Esophagus muscularis mucosa (tissue), 4 donors: ENCODE measurements at regions not wholly inside any gene's neighbourhood (a gene's known extent, or its start where the extent isn't known, plus 50 kb on each side); places are given as distances from the start of the nearest gene placed in this dataset.

Experiments
- CTCF ChIP-seq, 3 experiments: fragments of 200-600 bp in 2 of 3; fragments of 450-650 bp in 1 of 3; sonication (generic) in 2 of 3; IDR thresholded peaks; one replicate each; pipeline ENCODE4 v1.5.1; 2017 to 2019; ENCODE audit warnings: antibody characterized with exemption in 3 of 3, mild to moderate bottlenecking in 2 of 3, moderate library complexity in 1 of 3
- EP300 ChIP-seq: sonication (generic); formaldehyde crosslinking; IDR thresholded peaks from one replicate; pipeline ENCODE4 v1.6.1; 2017; ENCODE audit warnings: antibody characterized with exemption
- POLR2A ChIP-seq: fragments of 450-650 bp; IDR thresholded peaks from one replicate; pipeline ENCODE4 v1.6.1; 2017; ENCODE audit warnings: antibody characterized with exemption, moderate library complexity, mild to moderate bottlenecking, low read depth

DNA sequence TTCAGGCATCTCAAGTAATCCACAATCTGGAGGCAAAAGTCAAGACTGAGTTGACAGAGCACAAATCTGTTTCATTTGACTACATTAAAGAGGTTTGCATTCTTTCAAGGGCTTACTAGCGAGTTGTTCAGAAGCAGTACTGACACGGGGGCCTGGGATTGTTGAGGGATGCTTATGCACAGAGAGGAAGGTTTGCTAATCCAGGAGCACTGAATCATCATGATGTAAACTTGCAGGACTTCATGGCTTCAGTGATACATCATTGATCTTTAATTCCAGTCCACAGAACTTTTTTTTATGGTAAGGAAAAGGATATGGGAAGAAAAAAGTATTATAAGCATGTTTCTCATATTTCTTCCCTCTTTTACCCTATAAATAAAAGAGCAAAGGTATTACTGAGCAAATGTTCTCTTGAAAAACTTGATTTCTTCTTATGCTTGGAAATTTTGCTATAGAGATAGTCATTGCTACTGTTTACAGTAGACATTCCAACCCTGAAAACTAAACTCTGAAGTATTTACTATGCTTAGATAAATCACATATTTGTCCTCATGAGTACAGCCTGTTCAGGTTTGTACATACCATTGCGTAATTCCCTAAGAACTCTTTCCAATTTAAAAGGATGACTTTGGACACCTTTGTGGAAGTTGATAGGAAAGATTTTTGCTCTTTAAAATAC is 65.8 kb upstream of the KPNA3 start:
- no peak for TF ChIP-seq CTCF (IDR thresholded peaks at IDR 0.05)
- TF ChIP-seq EP300 = peak; percentile 48
- no peak for TF ChIP-seq POLR2A
